OCI-LY1 (cell line): ENCODE measurements at regions not wholly inside any gene's neighbourhood (a gene's known extent, or its start where the extent isn't known, plus 50 kb on each side); places are given as distances from the start of the nearest gene placed in this dataset.
"Not testable (repeated sequence)": the region's sequence is repeated elsewhere in the genome, so short reads cannot be mapped to it uniquely, and the experiment has no call there.

ENCODE experiments used
- CTCF ChIP-seq: fragments of 200-600 bp; sonication (generic), shearing (Covaris generic); IDR thresholded peaks from 2 replicates; pipeline ENCODE4 v1.5.1; 2017; ENCODE audit warnings: mild to moderate bottlenecking, antibody characterized with exemption, low read length, moderate library complexity, mixed read lengths
- EZH2 ChIP-seq: fragments of 200-600 bp; sonication (generic), shearing (Covaris generic); IDR thresholded peaks from 2 replicates; pipeline ENCODE4 v1.8.0; 2017; ENCODE audit warnings: borderline replicate concordance, mixed run types, mild to moderate bottlenecking, antibody characterized with exemption, low read length, moderate library complexity, mixed read lengths

GRCh38 chr7:76797639-76798038 is 170.6 kb upstream of the POMZP3 start:
- not testable (repeated sequence) for TF ChIP-seq CTCF, EZH2
